HEK293 (cell line): ENCODE measurements at regions not wholly inside any gene's neighbourhood (a gene's known extent, or its start where the extent isn't known, plus 50 kb on each side); places are given as distances from the start of the nearest gene placed in this dataset.
A peak's percentile ranks its signal among the peaks of the same experiment; 100 is the strongest.

Source experiments
- CTCF ChIA-PET: fragments of 350-600 bp; formaldehyde crosslinking; extraction: SDS; loops from one replicate; lab custom pipeline; 2021; ENCODE audit warnings: antibody characterized with exemption; lab: Yijun Ruan, JAX
- POLR2A ChIA-PET: fragments of 300-600 bp; formaldehyde crosslinking; extraction: SDS; loops from one replicate; lab custom pipeline; 2020; ENCODE audit warnings: antibody characterized with exemption, inconsistent platforms; lab: Yijun Ruan, JAX
- H3K27ac ChIP-seq: fragments of 200-500 bp; sonication (Bioruptor generic); 2 replicates; pipeline ENCODE4 v1.5.1; 2014; ENCODE audit warnings: low read depth, low read length, control low read depth, inconsistent platforms; ENCODE audit errors: extremely low read depth
- H3K36me3 ChIP-seq, 2 experiments: fragments of 200-500 bp in 1 of 2; sonication (Bioruptor generic) in 1 of 2; 1 replicate in 1 of 2; 2 replicates in 1 of 2; pipeline ENCODE4 v1.5.1; 2014 to 2017; ENCODE audit warnings: inconsistent platforms in 2 of 2, low read length in 2 of 2; ENCODE audit not compliant: control insufficient read depth in 2 of 2, insufficient read depth in 1 of 2
- H3K4me1 ChIP-seq: fragments of 200-500 bp; sonication (Bioruptor generic); 2 replicates; pipeline ENCODE4 v1.5.1; 2014; ENCODE audit warnings: mild to moderate bottlenecking, low read length, inconsistent platforms; ENCODE audit not compliant: control insufficient read depth, insufficient read depth
- H3K4me3 ChIP-seq: 2 replicates; pipeline ENCODE4 v1.5.1; 2011; ENCODE audit warnings: low read depth, mild to moderate bottlenecking, control low read depth, low read length, moderate library complexity
- H3K9me3 ChIP-seq: fragments of 200-500 bp; sonication (Bioruptor generic); 2 replicates; pipeline ENCODE4 v1.5.1; 2014; ENCODE audit warnings: low read depth, low read length, inconsistent platforms; ENCODE audit not compliant: control insufficient read depth, insufficient read depth
- GFI1B ChIP-seq: fragments of 450-650 bp; formaldehyde crosslinking; IDR thresholded peaks from 2 replicates; pipeline ENCODE4 v1.5.1; 2016; ENCODE audit warnings: missing biosample characterization, missing genetic modification characterization
- SCRT2 ChIP-seq: fragments of 450-650 bp; formaldehyde crosslinking; IDR thresholded peaks from 2 replicates; pipeline ENCODE4 v1.5.1; 2016; ENCODE audit warnings: missing biosample characterization, missing genetic modification characterization
- YY1 ChIP-seq: fragments of 450-650 bp; formaldehyde crosslinking; IDR thresholded peaks from 2 replicates; pipeline ENCODE4 v1.5.1; 2018; ENCODE audit warnings: missing biosample characterization, missing genetic modification characterization
- ZBTB17 ChIP-seq: fragments of 450-650 bp; formaldehyde crosslinking; IDR thresholded peaks from 2 replicates; pipeline ENCODE4 v1.5.1; 2016; ENCODE audit warnings: missing biosample characterization, missing genetic modification characterization
- ZBTB48 ChIP-seq: fragments of 450-650 bp; formaldehyde crosslinking; IDR thresholded peaks from 2 replicates; pipeline ENCODE4 v1.5.1; 2016; ENCODE audit warnings: missing biosample characterization, missing genetic modification characterization
- ZNF155 ChIP-seq: fragments of 450-650 bp; formaldehyde crosslinking; IDR thresholded peaks from 2 replicates; pipeline ENCODE4 v1.5.1; 2016; ENCODE audit warnings: missing biosample characterization, missing genetic modification characterization
- ZNF266 ChIP-seq: fragments of 450-650 bp; formaldehyde crosslinking; IDR thresholded peaks from 2 replicates; pipeline ENCODE4 v1.5.1; 2016; ENCODE audit warnings: missing biosample characterization, missing genetic modification characterization, low read depth
- ZNF366 ChIP-seq: fragments of 450-650 bp; formaldehyde crosslinking; conservative IDR thresholded peaks from 2 replicates; pipeline ENCODE4 v1.5.1; 2016; ENCODE audit warnings: missing biosample characterization, missing genetic modification characterization
- ZNF544 ChIP-seq: fragments of 450-650 bp; formaldehyde crosslinking; IDR thresholded peaks from 2 replicates; pipeline ENCODE4 v1.5.0; 2017; ENCODE audit warnings: missing biosample characterization, missing genetic modification characterization
- ZNF548 ChIP-seq: fragments of 450-650 bp; formaldehyde crosslinking; IDR thresholded peaks from 2 replicates; pipeline ENCODE4 v1.5.1; 2016; ENCODE audit warnings: missing biosample characterization, missing genetic modification characterization
- ZNF600 ChIP-seq: fragments of 450-650 bp; formaldehyde crosslinking; IDR thresholded peaks from 2 replicates; pipeline ENCODE4 v1.5.1; 2016; ENCODE audit warnings: missing biosample characterization, missing genetic modification characterization
- TF ChIP-seq, protein P1 (sequence below): fragments of 450-650 bp; formaldehyde crosslinking; IDR thresholded peaks from 2 replicates; pipeline ENCODE4 v1.5.1; 2016; ENCODE audit warnings: missing biosample characterization, missing genetic modification characterization
- TF ChIP-seq, protein P2 (sequence below): fragments of 450-650 bp; formaldehyde crosslinking; IDR thresholded peaks from 2 replicates; pipeline ENCODE4 v1.5.1; 2016; ENCODE audit warnings: missing biosample characterization, missing genetic modification characterization
- TF ChIP-seq, protein P3 (sequence below): fragments of 450-650 bp; formaldehyde crosslinking; IDR thresholded peaks from 2 replicates; pipeline ENCODE4 v1.5.1; 2016; ENCODE audit warnings: missing biosample characterization, missing genetic modification characterization, borderline replicate concordance
- TF ChIP-seq, protein P4 (sequence below): fragments of 450-650 bp; formaldehyde crosslinking; IDR thresholded peaks from 2 replicates; pipeline ENCODE4 v1.5.1; 2016; ENCODE audit warnings: missing biosample characterization, missing genetic modification characterization

DNA sequence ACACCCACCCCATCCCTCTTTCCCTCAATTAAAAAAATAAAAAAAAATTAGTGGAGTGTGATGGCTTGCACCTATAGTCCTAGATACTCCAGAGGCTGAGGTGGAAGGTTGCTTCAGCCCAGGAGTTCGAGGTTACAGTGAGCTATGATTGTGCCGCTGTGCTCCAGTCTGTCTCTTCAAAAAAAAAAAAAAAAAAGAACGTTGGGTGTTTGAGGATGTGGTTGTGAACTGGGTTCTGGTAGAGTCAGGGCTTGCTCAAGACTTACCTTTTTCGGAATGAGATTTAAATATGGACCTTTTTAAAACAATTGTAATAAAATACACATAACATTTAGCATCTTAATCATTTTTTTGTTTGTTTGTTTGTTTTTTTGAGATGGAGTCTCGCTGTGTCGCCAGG, 211.9 kb downstream of the OR2B2 start:
- H3K36me3 ChIP-seq, result peaks cover 22 to 39% of the 10 kb centered on the region in 2 experiments
- H3K9me3 ChIP-seq, result no peaks in the 10 kb centered on the region
- H3K27ac ChIP-seq, result no peak overlapping the region
- ChIA-PET POLR2A (interaction anchor here (0.6 kb wide), 2 partner anchors 12 to 549 kb away, joined by 3 to 10 read pairs; no protein-coding TSS in a partner anchor), CTCF (interaction anchor here (0.6 to 0.7 kb wide), 2 partner anchors 130 to 528 kb away, joined by 3 to 6 read pairs; no protein-coding TSS in a partner anchor)
- no peak overlapping the region for H3K4me3 ChIP-seq
- no peak for TF ChIP-seq ZNF548
- no peak for TF ChIP-seq ZNF266 (tag by site-specific recombination)
- no peak for TF ChIP-seq ZNF155 (tag by site-specific recombination)
- TF ChIP-seq ZBTB48 (tag by site-specific recombination), result no peak
- no peak for TF ChIP-seq YY1 (tag by site-specific recombination)
- no peak for TF ChIP-seq GFI1B (tag by site-specific recombination)
- TF ChIP-seq, protein P1, sequence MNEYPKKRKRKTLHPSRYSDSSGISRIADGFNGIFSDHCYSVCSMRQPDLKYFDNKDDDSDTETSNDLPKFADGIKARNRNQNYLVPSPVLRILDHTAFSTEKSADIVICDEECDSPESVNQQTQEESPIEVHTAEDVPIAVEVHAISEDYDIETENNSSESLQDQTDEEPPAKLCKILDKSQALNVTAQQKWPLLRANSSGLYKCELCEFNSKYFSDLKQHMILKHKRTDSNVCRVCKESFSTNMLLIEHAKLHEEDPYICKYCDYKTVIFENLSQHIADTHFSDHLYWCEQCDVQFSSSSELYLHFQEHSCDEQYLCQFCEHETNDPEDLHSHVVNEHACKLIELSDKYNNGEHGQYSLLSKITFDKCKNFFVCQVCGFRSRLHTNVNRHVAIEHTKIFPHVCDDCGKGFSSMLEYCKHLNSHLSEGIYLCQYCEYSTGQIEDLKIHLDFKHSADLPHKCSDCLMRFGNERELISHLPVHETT (tag by site-specific recombination), result no peak
- no peaks in the 10 kb centered on the region for H3K4me1 ChIP-seq

DNA sequence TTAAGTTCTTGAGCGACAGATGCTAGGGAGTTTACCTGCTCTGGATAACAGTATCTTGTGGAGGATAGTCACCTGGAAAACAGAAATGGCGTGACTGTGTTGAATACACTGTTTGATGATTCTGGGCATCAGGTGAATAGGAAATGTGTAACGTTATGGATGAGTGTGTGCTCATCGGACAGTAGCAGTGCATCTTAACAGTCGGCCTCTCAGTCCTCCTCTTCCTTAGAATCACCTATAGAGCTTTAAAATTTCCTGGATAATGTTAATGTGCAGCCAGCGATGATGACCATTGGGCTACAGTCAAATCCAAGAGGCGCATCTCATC, 217.7 kb downstream of the OR2B2 start:
- Histone ChIP-seq H3K27ac (peak overlapping the region; percentile 81; the same call in 1 of the 2 replicates), H3K9me3 (no peaks in the 10 kb centered on the region), H3K36me3 (peaks cover 0 to 5% of the 10 kb centered on the region in 2 experiments; a peak in 2 of 3 replicates), H3K4me3 (peak overlapping the region; percentile 92), H3K4me1 (no peaks in the 10 kb centered on the region)
- ChIA-PET CTCF (interaction anchor here (0.6 to 1.5 kb wide), 2 partner anchors 13 to 17 kb away, joined by 3 to 5 read pairs; no protein-coding TSS in a partner anchor), POLR2A (interaction anchor here (1.4 kb wide), 1 partner anchor 58 kb away, joined by 4 read pairs; no protein-coding TSS in a partner anchor)
- TF ChIP-seq, protein P2, sequence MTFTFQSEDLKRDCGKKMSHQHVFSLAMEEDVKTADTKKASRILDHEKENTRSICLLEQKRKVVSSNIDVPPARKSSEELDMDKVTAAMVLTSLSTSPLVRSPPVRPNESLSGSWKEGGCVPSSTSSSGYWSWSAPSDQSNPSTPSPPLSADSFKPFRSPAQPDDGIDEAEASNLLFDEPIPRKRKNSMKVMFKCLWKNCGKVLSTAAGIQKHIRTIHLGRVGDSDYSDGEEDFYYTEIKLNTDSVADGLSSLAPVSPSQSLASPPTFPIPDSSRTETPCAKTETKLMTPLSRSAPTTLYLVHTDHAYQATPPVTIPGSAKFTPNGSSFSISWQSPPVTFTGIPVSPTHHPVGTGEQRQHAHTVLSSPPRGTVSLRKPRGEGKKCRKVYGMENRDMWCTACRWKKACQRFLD (tag by site-specific recombination), result no peak
- no peak for TF ChIP-seq ZNF544
- TF ChIP-seq ZNF600 (tag by site-specific recombination), result peak; percentile 73; the same call in 1 of the 2 replicates
- TF ChIP-seq, protein P3, sequence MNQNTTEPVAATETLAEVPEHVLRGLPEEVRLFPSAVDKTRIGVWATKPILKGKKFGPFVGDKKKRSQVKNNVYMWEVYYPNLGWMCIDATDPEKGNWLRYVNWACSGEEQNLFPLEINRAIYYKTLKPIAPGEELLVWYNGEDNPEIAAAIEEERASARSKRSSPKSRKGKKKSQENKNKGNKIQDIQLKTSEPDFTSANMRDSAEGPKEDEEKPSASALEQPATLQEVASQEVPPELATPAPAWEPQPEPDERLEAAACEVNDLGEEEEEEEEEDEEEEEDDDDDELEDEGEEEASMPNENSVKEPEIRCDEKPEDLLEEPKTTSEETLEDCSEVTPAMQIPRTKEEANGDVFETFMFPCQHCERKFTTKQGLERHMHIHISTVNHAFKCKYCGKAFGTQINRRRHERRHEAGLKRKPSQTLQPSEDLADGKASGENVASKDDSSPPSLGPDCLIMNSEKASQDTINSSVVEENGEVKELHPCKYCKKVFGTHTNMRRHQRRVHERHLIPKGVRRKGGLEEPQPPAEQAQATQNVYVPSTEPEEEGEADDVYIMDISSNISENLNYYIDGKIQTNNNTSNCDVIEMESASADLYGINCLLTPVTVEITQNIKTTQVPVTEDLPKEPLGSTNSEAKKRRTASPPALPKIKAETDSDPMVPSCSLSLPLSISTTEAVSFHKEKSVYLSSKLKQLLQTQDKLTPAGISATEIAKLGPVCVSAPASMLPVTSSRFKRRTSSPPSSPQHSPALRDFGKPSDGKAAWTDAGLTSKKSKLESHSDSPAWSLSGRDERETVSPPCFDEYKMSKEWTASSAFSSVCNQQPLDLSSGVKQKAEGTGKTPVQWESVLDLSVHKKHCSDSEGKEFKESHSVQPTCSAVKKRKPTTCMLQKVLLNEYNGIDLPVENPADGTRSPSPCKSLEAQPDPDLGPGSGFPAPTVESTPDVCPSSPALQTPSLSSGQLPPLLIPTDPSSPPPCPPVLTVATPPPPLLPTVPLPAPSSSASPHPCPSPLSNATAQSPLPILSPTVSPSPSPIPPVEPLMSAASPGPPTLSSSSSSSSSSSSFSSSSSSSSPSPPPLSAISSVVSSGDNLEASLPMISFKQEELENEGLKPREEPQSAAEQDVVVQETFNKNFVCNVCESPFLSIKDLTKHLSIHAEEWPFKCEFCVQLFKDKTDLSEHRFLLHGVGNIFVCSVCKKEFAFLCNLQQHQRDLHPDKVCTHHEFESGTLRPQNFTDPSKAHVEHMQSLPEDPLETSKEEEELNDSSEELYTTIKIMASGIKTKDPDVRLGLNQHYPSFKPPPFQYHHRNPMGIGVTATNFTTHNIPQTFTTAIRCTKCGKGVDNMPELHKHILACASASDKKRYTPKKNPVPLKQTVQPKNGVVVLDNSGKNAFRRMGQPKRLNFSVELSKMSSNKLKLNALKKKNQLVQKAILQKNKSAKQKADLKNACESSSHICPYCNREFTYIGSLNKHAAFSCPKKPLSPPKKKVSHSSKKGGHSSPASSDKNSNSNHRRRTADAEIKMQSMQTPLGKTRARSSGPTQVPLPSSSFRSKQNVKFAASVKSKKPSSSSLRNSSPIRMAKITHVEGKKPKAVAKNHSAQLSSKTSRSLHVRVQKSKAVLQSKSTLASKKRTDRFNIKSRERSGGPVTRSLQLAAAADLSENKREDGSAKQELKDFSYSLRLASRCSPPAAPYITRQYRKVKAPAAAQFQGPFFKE (tag by site-specific recombination), result no peak
- TF ChIP-seq, protein P4, sequence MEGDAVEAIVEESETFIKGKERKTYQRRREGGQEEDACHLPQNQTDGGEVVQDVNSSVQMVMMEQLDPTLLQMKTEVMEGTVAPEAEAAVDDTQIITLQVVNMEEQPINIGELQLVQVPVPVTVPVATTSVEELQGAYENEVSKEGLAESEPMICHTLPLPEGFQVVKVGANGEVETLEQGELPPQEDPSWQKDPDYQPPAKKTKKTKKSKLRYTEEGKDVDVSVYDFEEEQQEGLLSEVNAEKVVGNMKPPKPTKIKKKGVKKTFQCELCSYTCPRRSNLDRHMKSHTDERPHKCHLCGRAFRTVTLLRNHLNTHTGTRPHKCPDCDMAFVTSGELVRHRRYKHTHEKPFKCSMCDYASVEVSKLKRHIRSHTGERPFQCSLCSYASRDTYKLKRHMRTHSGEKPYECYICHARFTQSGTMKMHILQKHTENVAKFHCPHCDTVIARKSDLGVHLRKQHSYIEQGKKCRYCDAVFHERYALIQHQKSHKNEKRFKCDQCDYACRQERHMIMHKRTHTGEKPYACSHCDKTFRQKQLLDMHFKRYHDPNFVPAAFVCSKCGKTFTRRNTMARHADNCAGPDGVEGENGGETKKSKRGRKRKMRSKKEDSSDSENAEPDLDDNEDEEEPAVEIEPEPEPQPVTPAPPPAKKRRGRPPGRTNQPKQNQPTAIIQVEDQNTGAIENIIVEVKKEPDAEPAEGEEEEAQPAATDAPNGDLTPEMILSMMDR (tag by site-specific recombination), result 0 out of 2 replicates have a peak, but pooled peaks have one; percentile 1
- TF ChIP-seq ZBTB17 (tag by site-specific recombination), result peak; percentile 78
- TF ChIP-seq SCRT2, result 0 out of 2 replicates have a peak, but pooled peaks have one; percentile 13
- TF ChIP-seq ZNF366 (tag by site-specific recombination), result peak; percentile 52; the same call in 1 of the 2 replicates
